HS-5 (cell line): ENCODE measurements at regions not wholly inside any gene's neighbourhood (a gene's known extent, or its start where the extent isn't known, plus 50 kb on each side); places are given as distances from the start of the nearest gene placed in this dataset.

ENCODE experiments used
- DNase-seq: peaks from one replicate; pipeline ENCODE4 v3.0.0-alpha.2; 2012; ENCODE audit warnings: low read depth

- no peak for DNase-seq
Measured at GRCh38 chr11:98559961-98560360, 460.8 kb upstream of the CNTN5 start.

DNA sequence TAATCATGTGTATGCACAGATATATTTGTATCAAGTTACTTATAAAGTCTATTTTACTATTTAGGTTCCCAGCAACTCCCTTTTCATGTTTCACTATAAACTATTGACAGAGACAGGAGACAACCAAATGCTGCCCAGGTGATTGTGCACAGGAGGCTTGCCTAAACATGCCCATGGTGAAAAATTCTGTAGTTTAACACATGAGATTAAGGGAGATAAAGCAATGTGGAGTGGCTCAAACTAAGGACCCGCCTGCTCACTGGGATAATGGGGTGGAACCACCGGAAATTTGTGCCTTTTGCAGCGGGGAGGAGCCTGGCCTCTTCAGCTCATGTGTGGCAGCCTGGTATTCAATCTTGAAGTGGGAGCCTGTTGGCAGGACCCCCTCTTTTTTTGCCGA is 459.5 kb upstream of the CNTN5 start:
- DNase-seq = no peak

- DNase-seq = peak; percentile 13
Measured at GRCh38 chr11:98561877-98562395, 458.8 kb upstream of the CNTN5 start.

GRCh38 chr11:98564233-98564632 is 456.5 kb upstream of the CNTN5 start:
- no peak for DNase-seq

DNA sequence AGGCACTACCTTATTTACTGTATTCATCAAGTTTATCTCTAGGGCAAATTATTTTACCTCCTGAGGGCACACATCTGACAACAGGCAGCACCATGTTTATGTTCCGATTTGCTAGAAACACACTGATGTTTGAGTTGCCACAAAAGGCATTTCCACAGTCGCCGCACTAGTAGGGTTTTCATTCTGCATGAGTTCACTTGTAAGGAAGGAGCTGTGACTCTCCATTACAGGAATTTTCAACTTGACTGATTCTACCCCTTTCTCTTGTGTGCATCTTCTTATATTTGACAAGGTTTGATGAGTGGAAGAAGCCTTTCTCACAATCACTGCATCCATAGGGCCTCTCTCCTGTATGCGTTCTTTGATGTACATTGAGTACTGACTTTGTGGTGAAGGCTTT is 455.9 kb upstream of the CNTN5 start:
- DNase-seq = no peak

- no peak for DNase-seq
Measured at GRCh38 chr11:98565311-98565710, 455.4 kb upstream of the CNTN5 start.

GRCh38 chr11:98566978-98567377 is 453.8 kb upstream of the CNTN5 start:
- DNase-seq = no peak

DNA sequence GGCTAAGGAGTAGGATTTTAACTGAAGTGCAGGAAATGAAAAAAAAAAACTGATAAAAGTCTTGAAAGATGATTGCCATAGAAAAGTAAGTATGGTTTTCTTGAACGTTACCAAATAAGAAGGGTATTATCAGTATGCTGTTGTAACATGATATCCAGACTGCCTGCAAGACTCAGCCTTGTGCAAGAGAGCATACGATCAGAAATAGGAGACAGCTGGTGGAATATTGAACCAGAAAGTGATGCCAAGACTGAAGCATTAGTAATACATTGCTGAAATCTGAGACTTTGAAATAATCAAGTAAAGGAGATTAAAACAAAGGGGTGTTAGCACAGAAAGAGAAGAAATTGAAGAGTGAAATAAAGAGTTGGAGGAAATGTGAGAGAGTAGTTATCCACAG is 452.7 kb upstream of the CNTN5 start:
- peak; percentile 36 for DNase-seq

DNA sequence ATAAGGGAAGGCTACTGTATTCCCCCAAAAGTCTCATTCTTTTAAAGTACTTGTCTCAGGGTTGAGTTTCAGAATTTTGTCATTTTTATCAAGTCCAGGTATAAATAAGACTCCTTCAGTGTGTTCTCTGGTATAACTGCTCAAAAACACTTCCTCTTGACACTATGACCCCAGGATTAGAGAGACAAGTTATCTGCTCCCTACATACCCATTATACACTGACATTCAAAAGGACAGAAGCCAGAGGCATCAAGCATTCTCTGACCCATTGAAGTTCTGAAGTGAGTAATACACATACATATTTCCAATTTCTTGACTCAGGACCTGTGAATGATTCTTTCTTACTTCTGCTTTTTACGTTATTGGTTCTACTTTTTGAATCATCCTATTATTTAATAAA is 447.8 kb upstream of the CNTN5 start:
- no peak for DNase-seq

DNA sequence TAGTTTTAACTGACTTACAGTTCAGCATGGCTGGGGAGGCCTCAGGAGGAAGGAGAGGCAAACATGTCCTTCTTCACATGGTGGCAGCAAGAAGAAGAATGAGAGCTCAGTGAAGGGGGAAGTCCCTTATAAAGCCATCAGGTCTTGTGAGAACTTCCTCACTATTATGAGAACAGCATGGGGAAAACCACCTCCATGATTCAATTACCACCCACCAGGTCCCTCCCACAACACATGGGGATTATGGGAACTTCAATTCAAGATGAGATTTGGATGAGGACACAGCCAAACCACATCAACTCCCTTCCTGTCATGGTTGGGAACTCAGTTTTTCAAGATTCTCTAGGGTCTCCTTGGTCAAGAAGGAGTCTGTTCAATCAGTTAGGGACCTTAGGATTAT is 432.9 kb upstream of the CNTN5 start:
- no peak for DNase-seq

DNA sequence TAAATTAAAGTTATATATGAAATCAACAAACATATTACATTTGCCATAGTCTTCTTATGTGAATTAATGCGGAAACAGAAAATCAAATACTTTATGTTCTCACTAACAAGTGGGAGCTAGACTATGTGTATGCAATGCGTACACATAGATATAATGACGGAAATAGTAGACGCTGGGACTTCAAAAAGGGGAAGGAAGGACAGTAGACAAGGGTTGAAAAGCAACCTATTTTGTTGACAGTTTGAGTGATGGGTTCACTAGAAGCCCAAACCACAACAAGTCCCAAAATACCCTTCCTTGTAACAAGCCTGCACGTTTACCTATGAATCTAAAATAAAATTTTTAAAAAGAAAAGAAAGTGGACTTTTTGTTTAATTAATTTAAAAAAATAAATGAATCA is 430.8 kb upstream of the CNTN5 start:
- no peak for DNase-seq

- no peak for DNase-seq
Measured at GRCh38 chr11:98600103-98600502, 420.6 kb upstream of the CNTN5 start.

GRCh38 chr11:98600786-98601773 is 419.7 kb upstream of the CNTN5 start:
- DNase-seq = no peak

GRCh38 chr11:98616098-98616655 is 404.6 kb upstream of the CNTN5 start:
- DNase-seq = no peak

DNA sequence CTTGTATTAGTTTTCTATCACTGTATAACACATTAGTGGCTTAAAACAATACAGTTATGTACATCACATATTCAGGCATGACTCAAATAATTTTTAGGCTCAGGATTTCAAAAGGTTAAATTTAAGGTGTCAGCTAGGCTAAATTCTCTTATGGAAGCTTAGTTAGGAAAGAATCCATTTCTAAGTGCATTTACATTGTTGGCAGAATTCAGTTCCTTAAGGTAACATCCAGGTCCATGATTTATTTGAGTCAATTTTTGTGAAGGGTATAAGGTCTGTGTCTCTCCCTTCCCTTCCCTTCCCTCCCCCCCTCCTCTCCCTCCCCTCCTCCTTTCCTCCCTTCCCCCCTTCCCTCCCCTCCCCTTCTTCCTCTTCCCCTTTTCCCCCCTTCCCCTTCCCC is 399.0 kb upstream of the CNTN5 start:
- DNase-seq = no peak

- no peak for DNase-seq
Measured at GRCh38 chr11:98625526-98625925, 395.2 kb upstream of the CNTN5 start.

- no peak for DNase-seq
Measured at GRCh38 chr11:98630736-98631135, 390.0 kb upstream of the CNTN5 start.

GRCh38 chr11:98657711-98658110 is 363.0 kb upstream of the CNTN5 start:
- no peak for DNase-seq

GRCh38 chr11:98659431-98659830 is 361.3 kb upstream of the CNTN5 start:
- no peak for DNase-seq

- DNase-seq = no peak
Measured at GRCh38 chr11:98674390-98674789, 346.4 kb upstream of the CNTN5 start.

DNA sequence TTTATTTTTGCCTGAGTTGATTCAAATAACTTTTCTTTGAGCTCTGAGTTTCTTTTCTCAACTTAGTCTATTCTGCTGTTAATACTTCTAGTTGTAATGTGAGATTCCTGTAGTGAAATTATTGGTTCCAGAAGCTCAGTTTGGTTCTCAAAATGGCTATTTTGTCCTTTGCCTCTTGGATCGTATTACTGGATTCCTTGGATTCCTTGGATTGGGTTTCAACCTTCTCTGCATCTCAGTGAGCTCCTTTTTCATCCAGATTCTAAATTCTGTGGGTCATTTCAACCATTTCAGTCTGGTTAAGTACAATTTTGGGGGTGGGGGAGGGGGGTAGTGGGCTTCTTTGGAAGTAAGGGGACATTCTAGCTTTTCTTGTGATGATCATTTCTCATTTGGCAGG is 341.1 kb upstream of the CNTN5 start:
- DNase-seq = no peak

GRCh38 chr11:98701541-98701940 is 319.2 kb upstream of the CNTN5 start:
- no peak for DNase-seq

DNA sequence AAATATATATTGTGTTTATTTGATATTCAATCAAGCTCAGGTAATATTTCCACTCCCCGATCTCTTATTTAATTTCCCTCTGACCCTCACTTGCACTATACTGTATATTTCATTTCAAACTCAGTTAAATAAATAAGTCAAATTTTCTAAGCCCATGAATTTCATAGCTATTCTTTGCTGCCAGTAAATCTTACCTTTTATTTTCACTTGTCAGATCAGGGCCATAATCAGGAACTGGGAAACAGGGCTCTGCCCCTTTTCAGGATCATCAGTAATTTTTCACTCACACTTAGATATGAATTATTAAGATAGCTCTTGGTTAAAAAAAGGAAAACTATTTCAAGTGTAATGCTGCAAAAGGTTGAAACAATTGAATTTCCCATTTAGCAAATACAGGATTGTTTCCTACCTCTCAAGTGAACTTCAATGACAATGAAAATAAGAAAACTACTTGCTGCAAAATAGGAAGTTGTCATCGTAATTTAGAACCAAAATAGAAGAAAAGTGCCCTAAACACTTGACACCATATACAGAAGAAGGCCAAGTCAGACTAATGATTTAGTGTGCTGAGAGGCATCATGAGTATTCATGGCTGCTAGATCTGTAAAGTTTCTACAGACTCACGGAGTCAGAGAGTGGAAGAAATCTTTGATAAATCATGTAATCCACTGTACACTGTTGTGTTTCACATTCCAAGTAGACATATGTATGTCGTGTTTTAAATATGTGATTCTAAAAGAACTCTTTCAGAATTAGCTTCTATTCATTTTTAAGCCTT is 316.8 kb upstream of the CNTN5 start:
- DNase-seq = no peak
